NCI-H82 treated with DMSO at 0.1 percent for 48 hours (cell line): ENCODE measurements at regions not wholly inside any gene's neighbourhood (a gene's known extent, or its start where the extent isn't known, plus 50 kb on each side); places are given as distances from the start of the nearest gene placed in this dataset.

ENCODE experiments used
- DNase-seq: peaks from one replicate; lab custom pipeline; 2025; ENCODE audit not compliant: unreplicated experiment; lab: John Stamatoyannopoulos, UW

DNA sequence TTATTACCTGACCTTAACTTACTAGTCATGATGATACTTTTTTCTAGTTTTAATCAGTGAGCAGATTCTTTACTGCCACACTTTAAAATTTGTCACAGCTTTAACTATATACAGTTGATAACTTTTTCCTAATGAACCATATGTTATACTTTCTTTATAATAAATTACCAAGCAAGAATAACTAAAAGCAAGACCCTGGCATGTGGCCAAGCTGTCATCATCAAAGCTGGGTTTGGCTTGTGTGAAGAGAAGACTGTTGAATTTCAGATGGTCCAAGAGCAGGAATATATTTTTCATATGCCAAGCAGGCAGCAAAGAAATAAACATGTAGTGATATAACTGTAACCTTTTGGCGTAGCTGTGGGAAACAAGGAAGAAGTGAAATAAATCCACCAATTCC, 93.5 kb downstream of the PUS7L start:
- DNase-seq, result no peak

DNA sequence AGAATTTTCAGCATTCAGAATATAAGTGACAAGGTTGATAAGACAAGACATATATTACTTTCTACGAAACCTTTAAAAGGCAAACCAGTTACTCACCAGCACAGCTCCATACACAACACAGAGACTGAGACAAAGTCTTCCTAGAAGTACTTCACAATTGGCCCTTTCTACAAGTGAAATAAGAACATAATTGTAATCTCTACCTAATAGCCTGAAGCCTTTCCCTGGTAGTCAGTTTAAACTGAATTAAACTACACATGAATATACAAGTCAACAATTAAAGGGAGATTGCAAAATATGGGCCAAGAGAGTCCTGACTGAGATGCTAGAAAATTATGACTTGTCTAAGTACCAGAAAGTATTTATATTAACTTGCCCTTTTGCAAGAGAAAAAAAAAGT, 95.9 kb downstream of the PUS7L start:
- no peak for DNase-seq

DNA sequence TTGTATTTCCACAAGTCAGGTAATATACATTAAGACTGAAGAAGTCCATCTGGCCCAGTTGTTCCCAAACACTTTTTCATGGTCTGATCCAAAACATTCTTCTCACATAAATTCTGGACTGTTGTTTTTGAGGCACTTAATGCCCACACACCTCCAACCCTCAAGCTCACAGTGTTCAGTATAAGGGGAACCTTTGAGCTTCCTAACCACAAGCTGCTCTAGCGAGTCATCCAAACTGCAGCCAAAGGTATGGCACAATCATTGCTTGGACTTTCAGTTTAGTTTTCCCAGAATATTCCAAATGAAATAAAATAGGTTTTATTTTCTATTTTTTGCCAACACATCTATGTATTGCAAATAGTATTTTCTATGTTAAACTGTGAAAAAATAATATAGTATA, 103.0 kb downstream of the PUS7L start:
- DNase-seq, result no peak

DNA sequence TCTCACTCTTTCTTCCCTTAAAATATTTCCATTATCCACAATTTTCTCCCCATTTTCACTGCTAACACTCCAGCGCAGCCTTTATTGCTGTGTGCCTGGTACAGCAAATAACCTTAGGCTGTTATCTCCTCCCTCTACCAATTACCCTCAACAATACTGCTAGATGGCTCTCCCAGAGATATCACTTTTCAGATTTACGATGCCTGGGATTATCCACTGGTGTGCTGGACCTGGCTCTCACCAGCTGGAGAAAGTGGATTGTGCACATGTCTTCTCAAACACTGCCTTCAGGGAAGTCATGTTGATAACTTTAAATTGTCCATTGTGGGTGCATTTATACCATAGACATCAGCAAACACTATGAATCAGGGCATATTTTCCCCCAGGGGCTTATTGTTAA, 101.9 kb upstream of the ADAMTS20 start:
- peak; percentile 26 for DNase-seq

DNA sequence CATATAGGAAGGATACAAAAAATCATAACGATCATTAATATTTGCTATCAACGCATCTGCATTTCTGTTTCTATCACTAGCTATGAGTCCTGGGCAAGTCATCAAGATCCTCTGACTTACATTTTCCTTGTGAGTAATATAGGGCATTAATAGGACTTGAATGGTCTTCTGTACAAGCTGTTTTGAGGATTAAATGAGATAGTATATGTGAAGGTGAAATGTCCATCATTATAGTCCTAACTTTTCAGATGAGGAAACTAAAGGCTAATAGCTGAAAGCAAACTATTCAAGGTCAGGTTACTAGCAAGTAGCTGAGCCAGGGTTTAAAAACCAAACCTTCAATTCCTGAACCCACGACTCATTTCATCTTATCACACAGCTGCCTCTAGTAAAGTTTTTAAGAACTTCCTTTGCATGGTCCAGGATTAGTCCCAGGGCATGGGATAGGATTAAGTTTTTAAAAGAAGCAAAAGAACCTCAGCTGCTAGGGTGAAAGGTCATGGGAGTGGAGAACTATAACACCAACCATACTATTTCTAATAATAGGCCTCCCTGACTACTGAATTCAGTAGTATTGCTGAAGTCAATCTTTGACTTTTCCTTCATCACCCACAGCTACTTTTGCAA, 101.4 kb upstream of the ADAMTS20 start:
- DNase-seq, result no peak

DNA sequence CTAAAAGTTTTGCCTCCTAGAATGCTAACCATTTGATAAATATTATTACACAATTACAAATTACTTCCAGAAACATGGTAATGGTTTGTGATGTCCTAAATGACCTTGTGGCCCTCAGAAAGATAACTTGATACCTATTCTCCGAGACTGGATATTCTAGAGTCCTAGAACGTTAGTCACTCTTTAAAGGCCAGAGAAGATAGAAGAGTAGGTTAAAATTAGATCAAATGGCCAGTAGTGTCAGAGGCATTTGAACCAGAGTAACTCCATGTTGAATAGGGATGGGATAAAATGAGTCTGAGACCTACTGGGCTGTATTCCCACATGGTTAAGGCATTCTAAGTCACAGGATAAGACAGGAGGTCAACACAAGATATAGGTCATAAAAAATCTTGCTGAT, 96.6 kb upstream of the ADAMTS20 start:
- DNase-seq, result no peak

DNA sequence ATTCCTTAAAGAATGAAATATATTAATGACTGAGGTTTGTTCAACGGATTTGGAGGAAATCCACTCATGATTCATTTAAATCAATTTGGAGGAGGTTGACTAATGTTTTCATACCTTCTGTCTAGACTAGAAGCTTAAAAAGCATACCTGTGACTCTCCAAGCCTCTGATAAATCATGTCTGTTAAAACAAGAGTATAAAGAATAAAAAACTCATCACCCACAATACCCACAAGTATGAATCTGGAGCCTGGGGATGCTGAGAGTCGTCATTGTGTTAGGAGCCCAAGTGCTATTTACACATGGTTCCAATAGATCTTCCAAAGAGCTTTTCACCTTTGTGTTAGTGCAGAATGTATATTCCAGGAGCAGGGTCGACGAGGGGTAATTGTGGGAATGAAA, 86.8 kb upstream of the ADAMTS20 start:
- DNase-seq, result no peak

DNA sequence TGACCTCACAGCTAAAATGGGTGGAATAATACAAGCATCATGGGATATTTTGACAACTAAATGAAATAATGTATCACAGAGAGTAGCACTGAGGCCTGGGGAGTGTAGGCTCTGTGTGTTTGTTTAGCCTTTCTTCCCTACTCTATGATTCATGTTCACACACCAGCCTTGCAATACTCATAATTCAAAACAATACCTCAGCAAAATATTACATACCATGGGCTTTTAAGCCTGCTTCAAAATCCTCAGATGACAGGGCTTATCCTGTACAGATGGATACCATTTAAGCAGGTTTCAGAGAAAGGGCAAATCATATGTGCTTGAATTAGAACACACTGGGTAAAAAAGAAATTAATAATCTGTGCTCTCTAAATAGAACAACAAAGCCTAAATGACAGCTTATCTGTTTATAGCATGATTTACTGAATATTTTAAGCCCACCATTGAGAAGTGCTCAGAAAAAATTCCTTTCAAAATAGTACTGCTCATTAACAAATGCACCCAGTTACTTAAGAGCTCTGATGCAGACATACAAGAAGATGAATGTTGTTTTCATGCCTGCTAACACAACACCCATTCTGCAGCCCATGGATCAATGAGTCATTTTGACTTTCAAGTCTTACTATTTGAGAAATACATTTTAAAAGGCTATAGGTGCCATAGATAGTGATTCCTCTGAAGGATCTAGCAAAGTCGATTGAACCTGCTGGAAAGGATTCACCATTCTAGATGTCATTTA, 84.9 kb upstream of the ADAMTS20 start:
- DNase-seq, result no peak

DNA sequence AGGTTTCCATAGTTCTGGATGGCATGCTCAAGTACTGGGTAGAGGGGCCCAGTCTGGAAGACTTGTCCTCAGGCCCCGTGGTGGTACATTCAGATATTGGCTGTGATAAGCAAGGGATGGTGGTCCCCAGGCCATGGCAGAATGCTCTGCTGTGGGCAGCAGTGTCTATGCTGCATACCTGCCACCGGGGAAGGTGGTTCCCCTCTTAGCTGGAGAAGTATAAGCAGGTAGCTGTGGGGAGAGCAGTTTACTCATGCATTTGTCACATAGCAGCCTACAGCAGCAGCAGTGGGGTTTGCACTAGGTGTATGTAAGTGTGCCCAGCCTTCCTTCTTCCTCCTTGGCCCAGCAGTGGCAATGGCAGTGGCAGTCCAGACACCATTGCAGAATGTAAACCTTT, 69.3 kb upstream of the ADAMTS20 start:
- DNase-seq, result no peak

DNA sequence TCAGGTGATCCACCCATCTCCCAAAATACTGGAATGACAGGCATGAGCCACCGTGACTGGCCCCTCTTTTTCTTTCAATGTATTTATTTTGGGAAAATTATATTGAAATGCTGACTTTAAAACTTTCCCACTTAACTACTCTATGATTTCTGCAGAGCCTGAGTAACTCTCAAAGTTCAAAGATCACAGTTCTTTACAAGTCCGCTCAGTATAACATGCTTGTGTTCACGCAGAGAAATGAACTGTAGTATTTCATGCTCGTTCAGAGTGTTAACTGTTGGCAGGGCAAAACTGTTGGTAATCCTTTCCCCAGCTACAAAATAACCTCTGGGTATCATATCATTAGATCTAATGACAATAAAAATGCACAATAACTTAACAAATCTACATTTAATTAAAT, 50.7 kb upstream of the ADAMTS20 start:
- no peak for DNase-seq
